Fibroblast of skin of right biceps (primary cell): ENCODE measurements at regions not wholly inside any gene's neighbourhood (a gene's known extent, or its start where the extent isn't known, plus 50 kb on each side); places are given as distances from the start of the nearest gene placed in this dataset.
"Not testable (repeated sequence)": the region's sequence is repeated elsewhere in the genome, so short reads cannot be mapped to it uniquely, and the experiment has no call there.

Experiments
- DNase-seq: peaks from one replicate; pipeline ENCODE4 v3.0.0-alpha.2; 2013

- no peak for DNase-seq
These were observed 360.2 kb upstream of the BRINP3 start for GRCh38 chr1:190837888-190838287.

GRCh38 chr1:190847166-190847565 is 369.5 kb upstream of the BRINP3 start:
- DNase-seq, result no peak

GRCh38 chr1:190849346-190849745 is 371.7 kb upstream of the BRINP3 start:
- DNase-seq, result no peak

- DNase-seq, result peak; percentile 19
These were observed 374.9 kb upstream of the BRINP3 start for GRCh38 chr1:190852611-190853010.

- DNase-seq, result no peak
These were observed 380.5 kb upstream of the BRINP3 start for GRCh38 chr1:190858140-190858539.

GRCh38 chr1:190864013-190864641 is 386.5 kb upstream of the BRINP3 start:
- no peak for DNase-seq

GRCh38 chr1:190880352-190880751 is 402.7 kb upstream of the BRINP3 start:
- DNase-seq, result no peak

- no peak for DNase-seq
These were observed 403.4 kb upstream of the BRINP3 start for GRCh38 chr1:190881064-190881463.

- DNase-seq, result no peak
These were observed 419.6 kb upstream of the BRINP3 start for GRCh38 chr1:190897233-190897632.

GRCh38 chr1:190904091-190904695 is 426.5 kb upstream of the BRINP3 start:
- peak; percentile 88 for DNase-seq

GRCh38 chr1:190906206-190906725 is 428.6 kb upstream of the BRINP3 start:
- DNase-seq, result no peak

GRCh38 chr1:190908246-190908645 is 430.6 kb upstream of the BRINP3 start:
- peak; percentile 59 for DNase-seq

GRCh38 chr1:190908691-190909090 is 431.0 kb upstream of the BRINP3 start:
- peak; percentile 69 for DNase-seq

- no peak for DNase-seq
These were observed 458.3 kb upstream of the BRINP3 start for GRCh38 chr1:190935925-190936324.

- DNase-seq, result no peak
These were observed 458.7 kb upstream of the BRINP3 start for GRCh38 chr1:190936337-190936736.

GRCh38 chr1:190940951-190941350 is 463.3 kb upstream of the BRINP3 start:
- no peak for DNase-seq

- DNase-seq, result no peak
These were observed 464.8 kb upstream of the BRINP3 start for GRCh38 chr1:190942475-190942874.

- DNase-seq, result not testable (repeated sequence)
These were observed 466.1 kb upstream of the BRINP3 start for GRCh38 chr1:190943722-190944121.

- no peak for DNase-seq
These were observed 472.3 kb upstream of the BRINP3 start for GRCh38 chr1:190949939-190950338.

GRCh38 chr1:190957565-190957964 is 479.9 kb upstream of the BRINP3 start:
- DNase-seq, result no peak

GRCh38 chr1:190963321-190963720 is 485.7 kb upstream of the BRINP3 start:
- DNase-seq, result no peak

- no peak for DNase-seq
These were observed 498.2 kb upstream of the BRINP3 start for GRCh38 chr1:190975827-190976226.

GRCh38 chr1:191002768-191003167 is 525.1 kb upstream of the BRINP3 start:
- no peak for DNase-seq

- DNase-seq, result no peak
These were observed 539.1 kb upstream of the BRINP3 start for GRCh38 chr1:191016765-191017164.

- DNase-seq, result peak; percentile 71
These were observed 545.2 kb upstream of the BRINP3 start for GRCh38 chr1:191022856-191023255.
